H1 (cell line): ENCODE measurements at regions not wholly inside any gene's neighbourhood (a gene's known extent, or its start where the extent isn't known, plus 50 kb on each side); places are given as distances from the start of the nearest gene placed in this dataset.
A peak's percentile ranks its signal among the peaks of the same experiment; 100 is the strongest.

Experiments
- CTCF ChIA-PET: fragments of 300-600 bp; sonication (Branson Sonifier 250); formaldehyde crosslinking; loops from one replicate; lab custom pipeline; 2021; ENCODE audit not compliant: partially characterized antibody; lab: Charles Lee
- POLR2A ChIA-PET: fragments of 300-600 bp; sonication (Branson Sonifier 250); formaldehyde crosslinking; loops from one replicate; lab custom pipeline; 2021; ENCODE audit warnings: inconsistent platforms; ENCODE audit not compliant: partially characterized antibody; lab: Charles Lee
- DNase-seq, 2 experiments: peaks; one replicate each; pipeline versions ENCODE4 v3.0.0 to v3.0.0-alpha.2; 2010 to 2022; ENCODE audit warnings: low spot score in 2 of 2, low read depth in 1 of 2, mixed read lengths in 1 of 2
- FAIRE-seq: peaks from 2 replicates; lab custom pipeline; 2011; peaks lifted over from hg19 to GRCh38; lab: Jason Lieb, UNC
- H2AFZ ChIP-seq: 2 replicates; pipeline ENCODE4 v1.8.1; 2012; ENCODE audit warnings: low read length, inconsistent platforms
- H2AK5ac ChIP-seq: 2 replicates; pipeline ENCODE4 v1.6.1; 2013; ENCODE audit warnings: low read depth, low read length
- H2BK120ac ChIP-seq: replicated peaks from 2 replicates; pipeline ENCODE3; 2013; ENCODE audit warnings: low read depth, low read length, inconsistent platforms
- H2BK12ac ChIP-seq: 2 replicates; pipeline ENCODE4 v1.6.1; 2013; ENCODE audit warnings: low read depth, low read length
- H2BK15ac ChIP-seq: 2 replicates; pipeline ENCODE4 v1.6.1; 2013; ENCODE audit warnings: low read length
- H2BK20ac ChIP-seq: 2 replicates; pipeline ENCODE4 v1.6.1; 2013; ENCODE audit warnings: low read length
- H2BK5ac ChIP-seq: 2 replicates; pipeline ENCODE4 v1.6.1; 2013; ENCODE audit warnings: low read depth, low read length
- H3K14ac ChIP-seq: 2 replicates; pipeline ENCODE4 v1.6.1; 2013; ENCODE audit warnings: inconsistent platforms; ENCODE audit not compliant: insufficient read length
- H3K18ac ChIP-seq: 2 replicates; pipeline ENCODE4 v1.6.1; 2013; ENCODE audit warnings: low read length; ENCODE audit errors: extremely low read depth
- H3K23ac ChIP-seq: 2 replicates; pipeline ENCODE4 v1.6.1; 2013; ENCODE audit warnings: inconsistent platforms; ENCODE audit not compliant: insufficient read length
- H3K23me2 ChIP-seq: 2 replicates; pipeline ENCODE4 v1.6.1; 2013; ENCODE audit warnings: low read depth, low read length
- H3K27ac ChIP-seq: 2 replicates; pipeline ENCODE4 v1.6.1; 2011; ENCODE audit warnings: low read depth, low read length, inconsistent platforms
- H3K27me3 ChIP-seq, 4 experiments: replicated peaks in 1 of 4; 1 replicate in 1 of 4; 2 replicates in 3 of 4; pipeline versions ENCODE4 v1.6.1 to v1.8.1; 2011 to 2013; ENCODE audit warnings: low read length in 3 of 4, mild to moderate bottlenecking in 3 of 4, inconsistent platforms in 2 of 4, mixed read lengths in 2 of 4, moderate library complexity in 1 of 4; ENCODE audit not compliant: control insufficient read depth in 3 of 4, insufficient read depth in 3 of 4; ENCODE audit errors: extremely low read depth in 1 of 4
- H3K36me3 ChIP-seq, 4 experiments: 2 replicates each; pipeline versions ENCODE4 v1.6.1 to v1.8.1; 2011 to 2013; ENCODE audit warnings: mild to moderate bottlenecking in 4 of 4, low read length in 3 of 4, moderate library complexity in 2 of 4, control low read depth in 1 of 4, inconsistent platforms in 1 of 4; ENCODE audit not compliant: insufficient read depth in 4 of 4, control insufficient read depth in 2 of 4
- H3K4ac ChIP-seq: replicated peaks from 2 replicates; pipeline ENCODE3; 2013; ENCODE audit warnings: low read length, low read depth, mixed read lengths, inconsistent platforms; ENCODE audit not compliant: insufficient read length
- H3K4me1 ChIP-seq, 4 experiments: replicated peaks in 1 of 4; 1 replicate in 1 of 4; 2 replicates in 3 of 4; pipeline versions ENCODE4 v1.6.1 to v1.8.1; 2011 to 2013; ENCODE audit warnings: low read length in 3 of 4, inconsistent platforms in 2 of 4, mixed read lengths in 1 of 4; ENCODE audit not compliant: insufficient read depth in 4 of 4, control insufficient read depth in 3 of 4
- H3K4me2 ChIP-seq, 2 experiments: 2 replicates each; pipeline versions ENCODE4 v1.6.1 to v1.8.1; 2011 to 2013; ENCODE audit warnings: low read depth in 2 of 2, low read length in 2 of 2, control low read depth in 1 of 2, inconsistent platforms in 1 of 2, mild to moderate bottlenecking in 1 of 2; ENCODE audit not compliant: insufficient read depth in 1 of 2
- H3K4me3 ChIP-seq, 4 experiments: fragments of 200-600, 300-600 bp in 1 of 4; sonication (generic), shearing (Covaris generic), sonication (Bioruptor Twin) in 1 of 4; 2 replicates each; pipeline versions ENCODE4 v1.5.1 to v1.8.1; 2011 to 2016; ENCODE audit warnings: low read length in 4 of 4, low read depth in 3 of 4, control low read depth in 2 of 4, inconsistent platforms in 2 of 4, mild to moderate bottlenecking in 2 of 4, mixed read lengths in 1 of 4, moderate library complexity in 1 of 4; ENCODE audit not compliant: insufficient read depth in 2 of 4; ENCODE audit errors: extremely low read depth in 1 of 4
- H3K56ac ChIP-seq: replicated peaks from 2 replicates; pipeline ENCODE3; 2013; ENCODE audit warnings: low read depth, mild to moderate bottlenecking, mixed read lengths, low read length, inconsistent platforms; ENCODE audit not compliant: insufficient read length
- H3K79me1 ChIP-seq: 2 replicates; pipeline ENCODE4 v1.6.1; 2013; ENCODE audit warnings: low read depth, low read length, control low read depth
- H3K79me2 ChIP-seq, 2 experiments: 2 replicates each; pipeline versions ENCODE4 v1.6.1 to v1.8.1; 2012 to 2013; ENCODE audit warnings: low read length in 2 of 2, mild to moderate bottlenecking in 2 of 2, inconsistent platforms in 1 of 2; ENCODE audit not compliant: insufficient read depth in 2 of 2, control insufficient read depth in 1 of 2
- H3K9ac ChIP-seq, 4 experiments: replicated peaks in 1 of 4; 1 replicate in 1 of 4; 2 replicates in 3 of 4; pipeline versions ENCODE4 v1.6.1 to v1.8.1; 2011 to 2013; ENCODE audit warnings: low read depth in 3 of 4, low read length in 3 of 4, control low read depth in 2 of 4, mild to moderate bottlenecking in 2 of 4, moderate library complexity in 2 of 4, inconsistent platforms in 1 of 4; ENCODE audit errors: extremely low read depth in 1 of 4
- H3K9me3 ChIP-seq, 2 experiments: 2 replicates each; pipeline versions ENCODE4 v1.6.1 to v1.8.1; 2012 to 2013; ENCODE audit warnings: mild to moderate bottlenecking in 2 of 2, moderate library complexity in 2 of 2, control low read depth in 1 of 2, inconsistent platforms in 1 of 2, low read depth in 1 of 2, low read length in 1 of 2, mixed read lengths in 1 of 2; ENCODE audit not compliant: insufficient read depth in 2 of 2
- H4K20me1 ChIP-seq, 2 experiments: replicated peaks in 1 of 2; 2 replicates each; pipeline versions ENCODE3 to v1.8.1; 2011 to 2013; ENCODE audit warnings: inconsistent platforms in 2 of 2, low read length in 2 of 2, mild to moderate bottlenecking in 1 of 2; ENCODE audit not compliant: insufficient read depth in 2 of 2, control insufficient read depth in 1 of 2
- H4K5ac ChIP-seq: 2 replicates; pipeline ENCODE4 v1.6.1; 2013; ENCODE audit warnings: low read length, low read depth, mixed read lengths, inconsistent platforms; ENCODE audit not compliant: insufficient read length
- H4K8ac ChIP-seq: 2 replicates; pipeline ENCODE4 v1.8.0; 2013; ENCODE audit warnings: mild to moderate bottlenecking, moderate library complexity, low read length, inconsistent platforms; ENCODE audit not compliant: insufficient read depth; ENCODE audit errors: extremely low read depth
- H4K91ac ChIP-seq: replicated peaks from 2 replicates; pipeline ENCODE3; 2013; ENCODE audit warnings: low read length, mixed read lengths, inconsistent platforms; ENCODE audit not compliant: insufficient read length
- ASH2L ChIP-seq: fragments of 200-600, 300-600 bp; sonication (generic); IDR thresholded peaks from one replicate; pipeline ENCODE4 v1.7.1; 2017; ENCODE audit warnings: low read length
- TBP ChIP-seq: IDR thresholded peaks from 2 replicates; pipeline ENCODE4 v1.6.1; 2011; ENCODE audit warnings: low read depth, low read length, improper control_type of control experiment
- WGBS, 2 experiments: shearing (Covaris generic) in 1 of 2; methylation state at CpG; one replicate each; pipeline versions ENCODE4 v1.1.6 to v1.1.7; 2013 to 2015; ENCODE audit warnings: low lambda C conversion rate in 2 of 2, mixed read lengths in 2 of 2, inconsistent platforms in 1 of 2, low coverage in 1 of 2, missing lambda C conversion rate in 1 of 2; ENCODE audit not compliant: insufficient replicate concordance in 2 of 2, insufficient coverage in 1 of 2, insufficient read length in 1 of 2; ENCODE audit errors: extremely low coverage in 1 of 2, missing lambda C conversion rate in 1 of 2; 5-methylcytosine and 5-hydroxymethylcytosine counted together

DNA sequence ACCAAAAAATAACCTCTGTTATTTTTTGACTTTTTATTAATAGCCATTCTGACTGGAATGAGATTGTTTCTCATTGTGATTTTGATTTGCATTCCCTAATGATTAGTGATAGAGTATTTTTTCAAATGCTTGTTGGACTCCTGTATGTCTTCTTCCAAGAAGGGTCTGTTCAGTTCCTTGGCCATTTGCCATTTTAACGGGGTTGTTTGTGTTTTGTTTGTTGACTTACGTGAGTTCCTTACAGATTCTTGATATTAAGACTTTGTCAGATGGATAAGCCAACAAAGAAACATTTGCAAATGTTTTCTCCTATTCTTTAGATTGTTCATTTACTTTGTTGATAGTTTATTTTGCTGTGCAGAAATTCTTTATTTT, 651.6 kb upstream of the LRFN5 start:
- Histone ChIP-seq H3K36me3 (peaks cover 0 to 20% (median 11%) of the 10 kb centered on the region in 4 experiments; a peak in 5 of 8 replicates), H3K14ac (no peak overlapping the region), H4K8ac (no peak overlapping the region), H3K56ac (no peak overlapping the region), H3K27ac (peak overlapping the region; percentile 59; the same call in 1 of the 2 replicates), H3K4ac (no peak overlapping the region), H2BK20ac (no peak overlapping the region), H3K79me2 (peaks cover 9 to 51% of the 10 kb centered on the region in 2 experiments; a peak in 3 of 4 replicates), H3K4me2 (peak overlapping the region; percentile 64 to 92), H2BK15ac (no peak overlapping the region), H4K91ac (no peak overlapping the region), H4K5ac (no peak overlapping the region), H2AK5ac (no peak overlapping the region), H3K18ac (no peak overlapping the region), H3K23ac (no peak overlapping the region), H2BK12ac (no peak overlapping the region), H3K4me3 (peak overlapping the region; percentile 38 to 86 (median 59)), H3K4me1 (peaks cover 0 to 2% (median 0%) of the 10 kb centered on the region in 4 experiments; a peak in 1 of 7 replicates), H2AFZ (peak overlapping the region; percentile 99), H2BK5ac (peak overlapping the region; percentile 68; the same call in 1 of the 2 replicates), H3K9ac (peak overlapping the region in 3 of 4 experiments; percentile 74 to 83 (median 81); a peak in 6 of 7 replicates), H4K20me1 (no peaks in the 10 kb centered on the region), H3K79me1 (peaks cover 3% of the 10 kb centered on the region; the same call in 1 of the 2 replicates), H3K9me3 (peaks cover 13 to 21% of the 10 kb centered on the region in 2 experiments), H3K27me3 (no peaks in the 10 kb centered on the region), H2BK120ac (no peak overlapping the region), H3K23me2 (peaks cover 4% of the 10 kb centered on the region)
- WGBS, 2 experiments: 43% methylated on average over 2 of the region's 2 CpGs; no CpG with 5 or more reads in 1 of the 2 experiments
- POLR2A ChIA-PET: no interaction called here
- 0 out of 2 replicates have a peak, but pooled peaks have one; percentile 10 for TF ChIP-seq TBP
- TF ChIP-seq ASH2L: no peak
- FAIRE-seq: no peak
- DNase-seq: no peak
- CTCF ChIA-PET: interaction anchor here (0.7 kb wide), 1 partner anchor 1304 kb away, joined by 3 read pairs; no protein-coding TSS in a partner anchor
